GM10248 (cell line): ENCODE measurements at regions not wholly inside any gene's neighbourhood (a gene's known extent, or its start where the extent isn't known, plus 50 kb on each side); places are given as distances from the start of the nearest gene placed in this dataset.
"Not testable (repeated sequence)": the region's sequence is repeated elsewhere in the genome, so short reads cannot be mapped to it uniquely, and the experiment has no call there.

Source experiments
- CTCF ChIA-PET: fragments of 300-600 bp; sonication (Branson Sonifier 250); formaldehyde crosslinking; extraction: SDS; loops from one replicate; lab custom pipeline; 2021; ENCODE audit warnings: antibody characterized with exemption; lab: Yijun Ruan, JAX
- POLR2A ChIA-PET: fragments of 350-650 bp; sonication (Branson Sonifier 250); formaldehyde crosslinking; extraction: SDS; loops from one replicate; lab custom pipeline; 2020; ENCODE audit warnings: antibody characterized with exemption; lab: Yijun Ruan, JAX
- DNase-seq: peaks from one replicate; pipeline ENCODE4 v3.0.0; 2012; ENCODE audit errors: extremely low spot score
- TF ChIP-seq, protein P1 (sequence below): IDR thresholded peaks from 2 replicates; pipeline ENCODE4 v1.5.1; 2012; ENCODE audit warnings: mild to moderate bottlenecking, low read depth; ENCODE audit errors: extremely low read depth, missing control alignments, control extremely low read depth

- ChIA-PET CTCF (interaction anchor here (1.2 to 1.6 kb wide), 5 partner anchors 14 to 51 kb away, joined by 3 to 5 read pairs (median 3); no protein-coding TSS in a partner anchor), POLR2A (no interaction called here)
- DNase-seq, result no peak
- TF ChIP-seq, protein P1, sequence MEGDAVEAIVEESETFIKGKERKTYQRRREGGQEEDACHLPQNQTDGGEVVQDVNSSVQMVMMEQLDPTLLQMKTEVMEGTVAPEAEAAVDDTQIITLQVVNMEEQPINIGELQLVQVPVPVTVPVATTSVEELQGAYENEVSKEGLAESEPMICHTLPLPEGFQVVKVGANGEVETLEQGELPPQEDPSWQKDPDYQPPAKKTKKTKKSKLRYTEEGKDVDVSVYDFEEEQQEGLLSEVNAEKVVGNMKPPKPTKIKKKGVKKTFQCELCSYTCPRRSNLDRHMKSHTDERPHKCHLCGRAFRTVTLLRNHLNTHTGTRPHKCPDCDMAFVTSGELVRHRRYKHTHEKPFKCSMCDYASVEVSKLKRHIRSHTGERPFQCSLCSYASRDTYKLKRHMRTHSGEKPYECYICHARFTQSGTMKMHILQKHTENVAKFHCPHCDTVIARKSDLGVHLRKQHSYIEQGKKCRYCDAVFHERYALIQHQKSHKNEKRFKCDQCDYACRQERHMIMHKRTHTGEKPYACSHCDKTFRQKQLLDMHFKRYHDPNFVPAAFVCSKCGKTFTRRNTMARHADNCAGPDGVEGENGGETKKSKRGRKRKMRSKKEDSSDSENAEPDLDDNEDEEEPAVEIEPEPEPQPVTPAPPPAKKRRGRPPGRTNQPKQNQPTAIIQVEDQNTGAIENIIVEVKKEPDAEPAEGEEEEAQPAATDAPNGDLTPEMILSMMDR, result no peak
Measured at GRCh38 chr3:139265131-139266016, 78.4 kb upstream of the MRPS22 start.

DNA sequence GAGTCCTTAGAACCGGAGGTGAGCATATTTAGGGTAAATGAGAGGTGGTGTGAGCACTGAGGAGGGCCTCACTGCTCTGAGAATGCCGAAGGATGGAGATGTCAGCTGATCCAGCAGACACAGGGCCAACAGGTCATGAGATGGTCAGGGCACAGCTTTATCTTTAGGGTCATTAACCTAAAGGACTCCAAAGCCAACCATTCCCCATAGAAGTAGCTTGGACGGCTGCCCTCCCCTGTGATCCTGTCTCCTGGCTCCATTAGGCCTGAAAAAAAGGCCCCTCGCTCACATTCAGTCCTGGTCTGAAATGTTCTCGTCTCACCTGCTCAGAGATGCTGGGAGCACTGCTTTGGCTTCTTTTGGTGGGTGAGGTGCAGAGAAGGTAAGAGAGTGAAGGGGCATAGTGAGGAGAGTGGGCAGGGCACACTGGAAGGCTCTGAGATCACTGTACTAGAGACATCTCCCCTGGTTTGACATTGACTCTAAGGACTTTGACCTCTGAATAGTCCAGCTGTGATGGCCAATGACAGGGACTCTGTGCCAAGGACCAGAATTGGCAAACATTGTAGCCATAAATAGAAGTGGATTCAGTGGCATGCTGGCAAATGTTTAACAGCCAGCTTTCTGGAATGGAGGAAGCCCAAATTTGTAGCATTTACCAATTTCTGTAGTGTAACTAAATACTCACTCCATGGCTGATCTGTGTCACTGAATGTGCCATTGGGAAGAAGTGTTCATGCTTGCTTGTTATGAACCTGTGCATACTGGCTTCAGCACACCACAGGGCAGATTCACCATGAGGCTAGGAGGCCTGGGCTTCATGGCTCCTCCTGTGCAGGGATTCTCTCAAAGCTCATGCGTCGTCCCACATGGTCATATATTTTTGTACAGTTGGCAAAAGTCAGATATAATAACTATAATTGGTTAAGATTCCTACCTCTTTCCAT is 76.2 kb upstream of the MRPS22 start:
- ChIA-PET CTCF (interaction anchor here (1.1 kb wide), 1 partner anchor 9 kb away, joined by 3 read pairs; no protein-coding TSS in a partner anchor), POLR2A (no interaction called here)

DNA sequence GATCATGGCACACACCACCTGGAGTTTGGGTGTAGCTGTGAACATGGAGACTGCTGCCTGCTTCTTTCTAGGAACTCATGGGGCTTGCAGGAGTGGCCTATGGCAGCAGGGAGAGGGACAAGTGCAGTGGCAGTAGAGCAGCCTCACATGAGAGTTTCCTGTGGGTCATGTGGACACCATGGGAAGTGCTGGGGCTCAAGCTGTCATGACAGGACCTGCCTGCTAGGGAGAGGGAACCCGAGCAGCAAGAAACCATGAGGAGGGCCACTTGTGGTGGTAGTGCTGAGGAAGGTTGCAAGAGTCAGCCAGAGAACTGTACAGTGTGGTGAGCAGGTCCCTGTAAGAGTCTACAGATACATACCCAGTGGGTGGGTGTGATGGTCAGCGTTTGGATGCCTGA is 73.8 kb upstream of the MRPS22 start:
- ChIA-PET POLR2A (no interaction called here), CTCF (no interaction called here)
- TF ChIP-seq, protein P1, result no peak
- no peak for DNase-seq

More for the DNA sequence above, 76.2 kb upstream of the MRPS22 start:
- TF ChIP-seq, protein P1, result no peak
- no peak for DNase-seq

GRCh38 chr3:139270652-139271051 is 73.2 kb upstream of the MRPS22 start:
- DNase-seq, CTCF ChIA-PET, POLR2A ChIA-PET: not testable (repeated sequence)

DNA sequence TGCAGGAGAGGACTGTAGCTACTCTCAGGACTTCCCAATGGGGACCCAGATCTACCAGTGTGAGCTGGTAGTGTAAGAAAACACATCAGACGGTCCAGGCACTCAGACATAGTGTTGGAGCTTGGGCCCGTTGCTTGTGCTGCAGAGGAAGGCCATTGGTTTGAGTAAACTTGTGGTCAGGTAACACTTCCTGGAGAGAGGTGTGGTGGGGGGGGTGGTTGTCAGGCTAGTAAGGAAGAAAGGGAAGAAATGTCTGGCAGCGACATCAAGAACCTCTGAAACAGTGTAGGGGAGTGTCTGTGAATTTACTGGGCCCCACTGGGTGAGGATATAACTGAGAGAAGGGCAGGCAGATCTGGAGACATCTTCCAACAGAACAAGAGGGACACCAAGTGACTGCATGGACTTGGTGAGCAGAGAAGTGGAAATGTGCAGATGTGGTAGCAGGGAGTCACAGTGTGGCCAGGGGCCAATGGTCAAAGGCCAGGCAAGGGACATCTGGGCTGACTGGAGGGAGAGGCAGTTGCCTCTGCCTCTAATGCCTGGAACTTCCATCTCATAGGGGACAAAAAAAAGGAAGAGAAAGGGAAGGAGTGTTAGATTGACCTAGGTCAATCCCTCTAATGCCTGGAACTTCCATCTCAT is 63.7 kb upstream of the MRPS22 start:
- TF ChIP-seq, protein P1, result no peak
- CTCF ChIA-PET, result interaction anchor here (1.4 kb wide), 1 partner anchor 15 kb away, joined by 3 read pairs; no protein-coding TSS in a partner anchor
- no peak for DNase-seq
- POLR2A ChIA-PET, result no interaction called here

DNA sequence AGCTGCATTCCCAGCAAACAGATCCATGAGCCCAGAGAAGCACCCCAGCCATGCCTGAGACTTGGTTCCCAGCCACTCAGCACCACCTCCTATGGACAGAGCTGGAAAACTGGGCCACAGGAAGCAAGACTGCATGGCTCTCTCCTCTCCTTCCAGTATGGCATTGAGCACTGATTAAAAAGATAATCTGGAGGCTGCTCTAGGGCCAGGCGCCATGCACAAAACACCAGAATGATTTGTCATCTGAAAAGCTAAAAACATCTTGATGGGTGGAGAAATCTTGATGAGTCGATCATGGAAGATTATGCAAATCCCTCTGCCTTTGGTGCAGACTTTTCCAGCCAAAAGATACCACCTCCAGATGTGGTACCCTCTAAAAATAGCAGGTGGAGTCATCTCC is 62.7 kb upstream of the MRPS22 start:
- TF ChIP-seq, protein P1, result no peak
- DNase-seq, result no peak
- ChIA-PET POLR2A (no interaction called here), CTCF (no interaction called here)
